Embryonic facial prominence (tissue), 1 donor: ENCODE measurements at regions not wholly inside any gene's neighbourhood (a gene's known extent, or its start where the extent isn't known, plus 50 kb on each side); places are given as distances from the start of the nearest gene placed in this dataset.

Source experiments
- DNase-seq: peaks from one replicate; pipeline ENCODE4 v3.0.0-alpha.2; 2016; ENCODE audit errors: extremely low spot score

DNA sequence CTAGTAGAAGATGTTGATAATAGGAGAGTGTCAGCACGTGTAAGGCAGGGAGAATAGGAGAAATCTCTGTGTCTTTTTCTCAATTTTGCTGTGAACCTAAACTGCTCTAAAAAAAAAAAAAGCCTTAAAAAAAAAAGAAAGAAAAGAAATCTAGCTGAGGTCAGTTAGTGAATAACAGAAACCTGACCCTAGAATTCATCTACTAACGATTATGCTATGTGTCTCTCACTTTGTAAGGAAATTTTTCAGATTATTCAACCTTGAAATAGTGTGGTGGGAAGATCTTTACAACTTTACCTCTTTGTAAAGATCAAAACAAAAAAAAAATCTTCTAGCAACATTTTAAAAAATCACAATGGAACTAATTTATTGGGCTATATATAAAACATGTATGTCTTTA lies 995.7 kb downstream of the GALC start:
- DNase-seq: no peak

DNA sequence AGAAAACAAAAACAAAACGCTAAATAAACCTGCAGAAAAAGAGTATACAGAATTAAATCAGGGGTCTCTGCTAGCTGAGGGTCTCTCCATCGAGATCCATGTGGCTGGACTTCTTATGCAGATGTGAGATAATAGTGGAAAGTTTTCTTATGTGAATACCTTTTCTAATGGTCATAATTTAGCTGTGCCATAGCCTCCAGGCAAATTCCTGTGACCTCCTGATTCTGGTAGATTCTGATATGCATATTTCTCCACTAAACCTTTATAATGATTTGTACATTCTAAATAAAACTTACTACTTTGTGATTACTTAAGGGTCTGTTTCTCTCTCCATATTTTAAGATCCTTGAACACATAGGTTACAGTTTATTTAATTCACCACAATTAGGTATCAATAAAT lies 1002.6 kb downstream of the GALC start:
- no peak for DNase-seq

DNA sequence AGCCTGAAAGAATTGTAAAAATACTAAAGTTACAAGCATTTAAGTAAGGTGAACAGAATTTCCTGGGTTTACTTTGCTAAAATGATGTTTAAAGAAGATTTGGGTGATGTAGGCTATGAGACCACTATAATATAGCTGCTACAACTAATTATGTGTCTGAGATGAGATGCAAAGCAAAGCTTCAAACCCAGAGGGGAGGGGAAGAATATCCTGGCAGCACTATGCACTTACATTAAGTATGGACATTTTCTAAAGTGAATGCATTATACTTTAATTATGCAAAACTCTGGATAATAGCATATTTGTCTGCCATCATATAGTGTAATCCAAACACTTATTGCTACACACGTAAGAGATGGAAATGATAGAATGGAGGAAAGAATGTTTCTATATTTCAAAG lies 1003.7 kb downstream of the GALC start:
- DNase-seq: no peak

DNA sequence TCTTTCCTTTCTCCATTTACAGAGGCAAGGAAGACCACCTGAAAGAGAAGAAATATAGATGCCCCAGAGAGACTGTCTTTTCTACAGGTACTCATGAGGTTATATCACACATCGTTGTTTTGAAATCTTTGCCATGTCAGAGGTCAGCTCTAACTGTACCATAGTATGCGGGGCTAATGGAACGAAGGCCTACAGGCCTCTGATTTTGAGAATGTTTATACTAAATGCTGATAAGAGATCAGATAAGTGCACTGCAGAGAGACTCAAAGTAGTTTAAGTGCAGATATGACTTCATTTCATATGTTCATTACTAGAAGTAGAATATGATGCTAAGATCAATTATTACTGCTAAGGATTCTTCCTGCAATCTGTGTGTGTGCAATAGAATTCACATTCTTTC lies 1005.0 kb downstream of the GALC start:
- DNase-seq: no peak

DNA sequence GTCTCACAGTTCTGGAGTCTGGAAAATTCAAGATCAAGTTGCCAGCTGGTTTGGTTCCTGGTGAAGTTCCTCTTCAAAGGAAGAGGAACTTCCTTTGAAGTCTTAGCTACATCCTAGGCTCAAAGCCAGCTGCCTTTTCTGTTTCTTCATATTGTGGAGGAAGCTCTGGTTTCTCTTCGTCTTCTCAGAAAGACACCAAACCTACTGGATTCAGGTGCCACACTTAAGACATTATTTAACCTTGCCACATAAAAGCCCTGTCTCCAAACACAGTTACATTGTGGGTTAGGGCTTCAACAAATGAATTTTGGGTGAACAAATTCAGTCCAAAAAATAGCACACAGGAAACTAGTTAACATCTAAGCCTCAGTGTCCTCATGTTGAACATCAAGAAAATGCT lies 1019.8 kb downstream of the GALC start:
- no peak for DNase-seq

DNA sequence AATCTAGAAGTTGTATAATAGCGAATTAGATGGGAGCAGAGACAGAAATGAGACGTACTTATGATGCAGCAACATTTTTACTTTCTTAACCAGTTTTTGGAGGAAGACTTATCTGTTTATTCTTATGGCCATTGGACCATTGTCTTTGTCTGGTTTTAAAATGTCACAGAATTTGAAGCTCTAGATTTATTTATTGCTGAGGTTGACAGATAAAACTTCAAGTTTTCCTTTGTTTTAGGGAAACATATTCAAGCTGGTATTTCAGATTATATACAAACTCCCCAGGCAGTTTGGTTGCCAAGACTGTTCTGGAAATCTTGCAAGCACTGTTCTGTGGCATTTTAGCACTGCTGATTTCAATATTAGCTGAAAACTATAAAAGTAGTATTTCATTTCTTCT lies 1021.7 kb downstream of the GALC start:
- DNase-seq: no peak

DNA sequence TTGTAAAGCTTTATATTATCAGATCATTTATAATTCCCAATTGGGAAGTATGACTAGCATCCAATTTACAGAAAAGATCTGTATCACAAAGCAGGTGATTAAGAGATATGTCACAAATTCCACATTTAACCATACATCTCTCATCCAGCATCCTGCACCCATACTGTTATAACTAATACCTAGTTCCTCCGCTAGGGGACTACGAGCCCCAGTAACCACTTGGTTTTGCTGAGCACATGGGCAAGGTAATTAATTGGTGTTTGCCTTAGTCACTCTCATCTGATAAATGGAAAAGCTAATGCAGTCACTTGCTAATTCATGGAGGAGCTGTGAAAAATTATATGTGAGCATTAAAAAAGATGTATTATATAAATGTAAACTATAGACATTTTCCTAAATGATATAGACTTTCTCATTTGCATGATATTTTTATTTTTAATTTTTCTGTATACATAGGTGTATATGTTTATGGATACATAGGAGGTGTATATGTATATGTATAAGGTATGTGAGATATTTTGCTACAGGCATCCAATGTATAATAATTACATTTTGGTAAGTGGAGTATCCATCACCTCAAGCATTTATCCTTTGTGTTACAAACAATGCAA lies 1031.8 kb downstream of the GALC start:
- DNase-seq: no peak

DNA sequence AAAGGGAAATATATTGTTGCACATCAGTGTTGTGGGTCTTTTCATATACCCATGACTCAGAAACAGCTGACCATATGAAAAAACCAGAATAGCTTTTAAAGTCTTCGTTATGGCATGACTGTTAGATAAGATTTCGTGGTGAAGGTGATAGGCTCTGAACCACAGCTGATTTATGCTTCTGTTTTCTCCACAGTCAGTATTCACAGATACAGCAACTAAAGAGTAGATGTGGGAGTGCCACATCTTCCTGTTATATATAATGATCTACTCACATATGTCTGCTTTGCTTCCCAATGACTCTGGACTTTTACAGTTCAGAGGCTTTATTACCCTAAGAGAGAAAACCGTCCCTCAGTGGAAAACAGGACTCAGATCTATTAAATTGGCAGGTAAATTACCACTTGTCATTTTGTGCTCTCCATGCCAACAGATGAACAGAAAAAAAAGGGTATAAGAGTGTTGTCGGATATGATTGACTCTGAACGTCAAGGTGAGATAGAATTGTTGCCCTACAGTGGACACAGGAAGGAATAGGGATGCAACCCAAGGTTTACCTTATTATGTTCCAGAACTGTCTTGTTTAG lies 1037.1 kb downstream of the GALC start:
- DNase-seq: no peak

DNA sequence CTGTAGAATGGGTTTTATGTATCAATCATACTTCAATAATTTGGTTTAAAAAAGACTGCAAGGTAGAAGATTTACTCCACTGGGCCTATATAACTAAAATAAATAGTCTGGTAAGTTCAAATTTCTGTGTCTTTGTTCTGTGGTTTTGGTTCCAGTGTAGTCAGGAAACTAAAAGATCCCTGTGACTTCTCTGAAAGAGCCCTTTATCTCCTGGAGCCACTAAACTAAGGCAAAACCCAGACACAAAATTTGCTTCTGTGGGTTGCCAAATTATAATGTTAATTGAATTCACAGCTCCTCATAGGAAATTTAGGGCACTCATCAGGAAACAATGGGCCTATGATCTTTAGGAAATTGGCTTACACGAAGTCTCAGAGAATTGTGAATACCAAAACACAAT lies 1038.4 kb downstream of the GALC start:
- no peak for DNase-seq

DNA sequence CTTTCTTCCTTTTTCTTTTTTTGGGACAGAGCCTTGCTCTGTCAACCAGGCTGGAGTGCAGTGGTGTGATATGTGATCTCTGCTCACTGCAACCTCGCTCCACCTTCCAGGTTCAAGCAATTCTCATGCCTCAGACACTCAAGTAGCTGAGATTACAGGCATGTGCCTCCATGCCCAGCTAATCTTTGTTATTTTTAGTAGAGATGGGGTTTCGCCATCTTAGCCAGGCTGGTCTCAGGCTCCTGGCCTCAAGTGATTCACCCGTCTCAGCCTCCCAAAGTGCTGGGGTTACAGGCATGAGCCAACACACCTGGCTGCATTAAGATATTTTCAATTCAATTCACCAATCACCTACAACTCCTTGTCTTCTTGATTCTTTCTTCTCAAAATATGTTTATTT lies 1046.5 kb downstream of the GALC start:
- no peak for DNase-seq

DNA sequence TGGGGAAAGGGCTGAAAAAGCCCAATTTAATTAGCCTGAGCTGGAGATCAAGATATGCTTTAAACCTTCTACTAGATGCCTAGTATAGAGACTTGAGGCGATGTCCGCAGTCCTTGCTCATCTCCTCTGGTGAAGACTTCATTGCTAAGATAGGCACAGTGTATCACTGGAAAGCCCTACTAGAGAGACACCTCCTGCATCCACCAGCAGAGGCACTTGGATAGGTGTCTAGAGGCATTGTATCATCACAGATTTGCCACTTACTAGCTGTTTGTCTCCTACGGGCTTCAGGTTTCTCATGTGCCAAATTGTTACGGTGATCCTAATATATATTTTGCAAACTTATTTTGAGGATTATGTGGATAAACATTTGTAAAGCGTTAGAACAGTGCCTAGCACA lies 1048.5 kb downstream of the GALC start:
- no peak for DNase-seq

DNA sequence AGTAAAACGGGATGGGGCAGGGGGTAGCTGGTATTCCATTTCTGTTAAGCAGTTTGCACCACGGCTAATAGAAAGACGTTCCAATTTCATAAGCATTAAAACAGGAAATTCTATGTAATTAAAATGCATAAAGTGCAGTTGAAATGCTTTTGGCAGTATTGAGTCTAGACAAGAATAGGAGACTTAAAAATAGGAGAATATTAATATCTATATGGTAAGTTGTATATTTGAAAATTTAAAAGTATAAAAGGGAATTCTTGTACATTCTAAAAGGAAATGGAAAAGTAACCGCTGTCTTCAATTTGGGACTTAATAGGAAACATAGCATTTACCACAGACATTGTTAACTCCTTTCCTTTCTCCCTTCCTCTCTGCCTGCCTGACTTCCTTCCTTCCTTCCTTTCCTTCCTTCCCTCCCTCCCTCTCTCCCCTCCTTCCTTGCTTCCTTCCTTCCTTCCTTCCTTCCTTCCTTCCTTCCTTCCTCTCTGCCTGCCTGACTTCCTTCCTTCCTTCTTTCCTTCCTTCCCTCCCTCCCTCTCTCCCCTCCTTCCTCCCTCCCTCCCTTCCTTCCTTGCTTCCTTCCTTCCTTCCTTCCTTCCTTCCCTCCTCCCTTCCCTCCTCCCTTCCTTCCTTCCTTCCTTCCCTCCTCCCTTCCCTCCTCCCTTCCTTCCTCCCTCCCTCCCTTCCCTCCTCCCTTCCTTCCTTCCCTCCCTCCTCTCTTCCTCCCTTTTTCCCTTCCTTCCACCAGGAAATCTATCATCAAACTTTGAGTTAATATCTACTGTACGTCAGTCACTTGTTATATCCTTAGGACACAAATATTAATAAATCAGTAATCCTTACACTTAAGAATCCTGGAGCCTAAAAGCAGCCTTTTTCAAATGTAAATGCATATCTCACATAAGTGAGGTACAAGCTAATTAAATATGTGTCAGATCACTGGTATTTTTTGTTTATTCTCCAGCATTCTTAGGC lies 1049.3 kb downstream of the GALC start:
- no peak for DNase-seq

DNA sequence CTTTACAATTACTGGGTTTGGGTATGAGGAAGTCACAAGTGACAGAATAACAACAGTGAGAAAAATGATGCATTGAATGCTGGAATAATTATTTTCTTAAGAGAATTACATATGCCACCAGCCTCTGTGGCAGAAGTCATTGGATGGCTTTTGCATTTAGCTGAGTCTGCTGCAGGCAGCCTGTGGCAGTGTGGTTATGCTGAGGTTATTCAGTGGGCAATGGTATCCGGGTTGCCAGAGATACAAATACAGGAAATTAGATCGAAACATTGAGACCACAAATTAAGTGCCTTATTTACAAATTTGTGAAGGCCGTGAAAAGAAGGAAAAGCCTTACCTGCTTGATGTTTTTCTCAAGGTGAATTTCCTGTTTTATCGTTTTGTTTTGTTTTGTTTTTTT lies 1050.0 kb downstream of the GALC start:
- DNase-seq: no peak

DNA sequence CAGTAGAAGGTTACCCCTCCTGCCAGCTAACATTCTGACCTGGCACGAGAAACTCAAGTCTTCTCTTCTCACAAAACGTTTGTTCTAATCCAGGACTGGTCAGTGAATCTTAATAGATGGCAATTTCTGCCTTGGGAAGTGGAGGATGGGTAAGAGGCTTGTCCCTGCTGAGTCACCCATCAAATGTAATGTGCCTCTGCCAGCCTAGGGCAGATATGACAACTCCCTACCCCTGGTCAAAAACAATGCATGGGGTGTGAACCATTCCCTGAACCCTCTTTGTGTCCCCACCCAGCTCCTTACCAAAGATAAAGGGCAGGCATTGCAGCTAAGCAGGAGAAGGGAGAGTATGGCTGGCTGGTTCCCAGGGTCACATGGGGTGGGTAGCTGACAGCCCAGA lies 1052.9 kb downstream of the GALC start:
- no peak for DNase-seq

DNA sequence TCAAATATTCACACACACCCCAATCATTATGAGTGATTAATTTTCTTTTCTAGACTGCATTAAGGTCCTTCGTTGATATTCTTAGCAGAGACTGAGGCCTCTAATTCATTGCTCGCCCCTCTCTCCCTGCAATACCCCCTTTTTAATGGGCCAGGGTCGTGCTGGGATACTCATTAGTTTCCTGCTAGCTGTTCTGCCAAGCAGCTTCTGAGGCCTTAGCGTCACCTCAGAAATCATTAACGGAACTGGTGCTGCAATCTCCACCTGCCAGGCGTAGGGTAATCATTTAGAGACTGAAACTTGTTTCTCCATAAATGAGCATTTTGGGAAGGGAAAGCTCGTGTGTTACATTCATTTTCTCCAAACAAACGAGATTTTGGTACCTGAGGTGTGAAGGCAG lies 1054.7 kb downstream of the GALC start:
- no peak for DNase-seq

DNA sequence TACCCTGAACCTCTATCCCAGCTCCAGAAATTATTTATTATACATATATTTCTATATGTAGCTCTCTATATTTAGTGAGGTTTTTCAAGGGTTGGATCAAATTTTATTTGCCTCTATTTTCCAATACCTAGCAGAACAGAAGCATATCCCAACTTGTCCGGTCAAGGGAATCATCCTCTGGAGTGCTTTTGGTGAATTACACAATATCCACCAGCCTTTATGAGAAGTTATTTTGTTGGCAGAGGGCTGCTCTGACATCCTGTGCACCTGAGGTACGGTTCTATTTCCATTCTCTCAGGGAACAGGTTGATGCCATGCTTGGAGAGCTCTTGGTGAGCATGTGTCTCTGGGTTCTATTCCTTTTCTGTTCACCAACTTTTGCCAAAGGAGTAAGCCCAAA lies 1056.4 kb downstream of the GALC start:
- DNase-seq: no peak

DNA sequence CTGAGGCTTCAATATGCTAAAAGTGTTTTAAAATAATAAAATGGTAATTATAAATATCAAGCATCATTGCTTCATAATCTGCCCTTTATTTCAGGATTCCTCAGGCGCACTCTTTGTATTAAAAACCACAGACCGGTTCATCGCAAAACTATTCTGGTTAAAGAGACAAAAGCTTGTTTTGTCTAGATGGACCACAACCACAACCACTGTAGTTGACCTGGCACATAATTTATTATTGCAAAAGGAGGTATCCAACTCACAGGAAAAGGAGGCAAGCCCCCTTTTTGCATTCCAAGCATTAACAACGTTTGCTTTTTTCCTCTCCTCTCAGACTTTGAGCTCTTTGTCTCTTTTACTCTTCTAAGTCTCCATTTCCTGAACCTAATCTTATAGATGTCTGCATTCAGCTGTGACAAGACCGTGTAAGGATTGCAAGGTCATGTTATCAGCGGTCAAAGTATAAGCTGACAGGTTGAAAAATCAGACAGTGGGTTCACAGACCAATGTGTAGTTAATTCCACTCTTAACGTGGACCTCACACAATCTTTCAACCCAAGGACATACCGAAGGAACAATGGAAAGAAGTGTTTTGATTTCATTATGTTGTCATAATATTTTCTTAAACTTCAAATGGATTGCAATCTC lies 1057.6 kb downstream of the GALC start:
- DNase-seq: no peak

DNA sequence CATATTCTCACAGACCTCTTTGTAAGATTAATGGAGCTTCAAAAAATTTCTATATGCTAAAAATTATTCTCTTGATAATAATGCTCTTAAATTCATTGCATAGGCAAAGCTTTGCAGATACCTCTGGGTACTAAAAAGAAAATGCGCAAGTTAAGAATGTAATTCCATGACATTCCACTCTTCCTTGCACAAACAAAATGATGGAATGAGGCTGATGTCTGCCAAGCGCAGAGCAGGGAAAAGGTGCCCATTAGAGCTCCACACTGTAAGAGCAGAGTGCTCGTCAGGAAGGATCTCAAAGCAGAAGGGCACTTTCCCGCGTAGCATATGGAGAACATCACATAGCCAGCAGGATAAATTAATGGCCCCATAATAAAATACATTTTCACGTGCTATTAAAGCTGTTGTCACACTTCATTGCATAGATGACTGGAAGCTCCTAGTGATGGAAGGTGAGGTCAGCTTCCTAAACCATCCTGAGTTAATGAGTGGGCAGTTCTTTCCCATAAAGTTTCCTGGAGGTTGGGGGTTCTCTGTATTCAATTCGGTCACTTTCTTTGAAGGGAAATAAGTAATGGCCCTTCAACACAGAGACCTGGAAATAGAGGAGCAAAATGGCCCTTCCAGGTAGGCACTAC lies 1058.9 kb downstream of the GALC start:
- DNase-seq: no peak

DNA sequence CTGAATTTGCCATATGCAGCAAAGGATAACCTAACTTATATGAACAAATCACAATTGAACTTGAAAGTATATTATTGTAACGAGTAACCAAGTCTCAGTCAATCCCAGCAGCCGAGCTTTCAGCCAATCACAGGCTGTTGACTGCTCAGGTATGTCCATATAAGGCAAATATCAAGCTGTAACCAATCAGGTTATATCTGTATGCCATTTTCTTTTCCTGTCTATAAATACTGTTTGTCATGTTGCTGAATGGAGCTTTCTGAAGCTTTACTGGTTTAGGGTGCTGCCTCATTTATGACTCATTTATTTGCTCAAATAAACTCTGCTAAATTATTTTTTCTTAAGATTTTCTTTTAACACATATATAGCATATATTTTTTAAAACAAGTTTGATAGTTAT lies 1059.5 kb downstream of the GALC start:
- no peak for DNase-seq

DNA sequence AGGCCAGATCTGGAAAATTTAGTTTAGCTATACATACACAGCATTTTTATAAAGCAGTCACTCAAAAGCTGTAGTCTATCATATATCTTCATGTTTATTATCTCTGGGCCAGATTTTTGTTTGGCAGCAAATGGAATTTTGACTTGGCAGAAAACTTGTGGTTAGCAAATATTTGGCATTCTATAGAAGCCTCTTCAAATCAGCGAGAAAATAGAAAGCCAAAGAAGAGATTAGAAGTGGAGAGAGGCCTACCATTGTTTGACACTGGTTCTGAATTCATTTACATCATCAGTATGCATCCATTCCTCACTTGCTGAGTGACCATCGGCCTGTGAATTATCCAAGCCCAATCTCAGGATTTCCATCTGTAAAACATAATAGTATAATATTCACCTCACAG lies 1077.6 kb downstream of the GALC start:
- no peak for DNase-seq

DNA sequence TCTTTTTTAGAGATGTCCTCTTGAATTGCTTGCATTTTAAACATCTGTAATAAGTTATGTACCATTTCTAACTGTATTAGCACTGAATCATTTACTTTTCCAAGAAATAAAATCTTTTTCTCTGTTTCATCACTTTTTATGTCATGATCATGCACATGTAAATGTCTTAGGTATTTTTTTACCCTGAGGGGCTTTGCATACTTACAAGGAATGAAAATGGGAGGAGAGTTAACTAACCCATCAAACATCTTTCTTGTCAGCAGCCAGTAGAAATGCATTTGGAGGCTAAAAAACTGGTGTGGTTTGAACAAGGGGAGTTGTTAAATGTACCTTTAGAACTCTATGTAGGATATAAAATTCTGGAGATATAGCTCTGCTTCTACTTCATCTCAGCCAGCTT lies 1080.3 kb downstream of the GALC start:
- DNase-seq: no peak

DNA sequence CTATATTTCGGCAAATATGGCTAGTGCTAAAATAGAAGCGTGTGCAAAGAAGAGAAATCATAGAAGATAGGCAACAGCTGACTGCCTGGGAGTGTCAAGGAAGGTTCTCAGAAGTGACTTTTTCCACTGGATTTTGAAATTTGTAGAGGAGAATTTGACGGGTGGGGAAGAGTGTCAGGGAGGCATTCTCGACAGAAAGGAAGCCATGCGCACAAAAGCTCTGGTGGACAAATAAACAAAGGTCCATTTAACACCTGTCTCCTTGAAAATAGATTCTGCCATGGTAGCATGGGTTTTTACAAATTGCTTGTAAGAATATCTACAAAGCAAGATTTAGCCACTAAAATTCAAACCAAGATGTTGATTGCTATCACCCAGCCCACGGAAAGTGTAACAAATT lies 1081.5 kb downstream of the GALC start:
- DNase-seq: no peak
